ENCODE measurements at regions not wholly inside any gene's neighbourhood (a gene's known extent, or its start where the extent isn't known, plus 50 kb on each side); places are given as distances from the start of the nearest gene placed in this dataset.
"Not testable (repeated sequence)": the region's sequence is repeated elsewhere in the genome, so short reads cannot be mapped to it uniquely, and the experiment has no call there.

DNA sequence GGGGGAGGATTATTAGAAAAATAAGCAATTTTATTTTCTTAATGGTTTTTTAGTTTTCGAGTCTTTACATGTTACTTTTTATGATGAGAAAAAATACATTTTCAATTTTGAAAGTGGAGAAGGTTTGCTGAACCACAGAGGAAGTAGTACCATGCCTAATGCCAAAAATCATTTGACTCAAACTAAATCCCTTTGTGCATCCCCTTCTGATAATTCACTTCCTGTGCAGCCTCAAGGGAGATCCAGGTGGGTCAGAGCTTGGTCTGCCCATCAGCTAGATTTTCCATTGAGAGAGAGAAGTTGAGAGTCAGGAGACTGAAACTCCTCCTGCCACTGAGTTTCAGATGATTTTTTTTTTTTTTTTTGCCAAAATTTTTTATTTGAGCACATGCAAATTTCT is 571.7 kb downstream of the LIG4 start:
- DNase-seq, result no peak

DNA sequence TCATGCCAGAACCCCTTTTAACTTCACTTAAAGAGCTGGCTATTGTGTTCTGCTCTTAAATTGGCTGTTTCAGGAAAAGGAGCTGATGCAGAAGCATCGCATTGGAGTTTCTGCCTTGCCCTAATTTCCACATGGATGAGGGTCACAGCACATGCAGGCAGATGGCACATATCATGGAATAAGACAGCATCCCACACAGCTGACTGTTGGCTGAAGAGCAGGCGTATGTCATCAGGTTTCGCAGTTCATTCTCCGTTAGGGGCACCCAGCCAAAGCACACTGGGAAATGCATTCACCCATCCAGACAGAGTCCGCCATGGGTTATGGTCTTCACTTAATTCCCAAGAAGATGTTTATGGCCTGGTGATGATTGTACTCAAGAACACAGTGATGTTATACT is 572.5 kb downstream of the LIG4 start:
- DNase-seq, result no peak

DNA sequence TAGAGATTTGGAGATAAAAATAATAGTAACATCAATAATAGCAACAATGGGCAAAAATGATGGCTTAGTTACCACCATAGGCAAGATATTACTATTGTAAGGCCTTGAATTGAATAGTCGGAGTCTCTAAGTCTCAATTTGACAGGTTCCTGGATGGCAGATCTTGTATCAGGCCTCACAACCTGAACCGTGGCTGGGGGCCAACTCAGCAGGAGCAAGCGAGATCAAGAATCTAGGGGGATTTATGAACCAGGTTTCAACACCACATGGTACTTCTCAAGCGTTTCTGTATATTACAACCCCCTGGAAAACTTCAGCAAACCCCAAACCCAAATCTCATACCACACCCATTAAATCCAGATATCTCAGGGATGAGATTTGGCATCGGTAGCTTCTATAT is 573.8 kb downstream of the LIG4 start:
- DNase-seq, result no peak

DNA sequence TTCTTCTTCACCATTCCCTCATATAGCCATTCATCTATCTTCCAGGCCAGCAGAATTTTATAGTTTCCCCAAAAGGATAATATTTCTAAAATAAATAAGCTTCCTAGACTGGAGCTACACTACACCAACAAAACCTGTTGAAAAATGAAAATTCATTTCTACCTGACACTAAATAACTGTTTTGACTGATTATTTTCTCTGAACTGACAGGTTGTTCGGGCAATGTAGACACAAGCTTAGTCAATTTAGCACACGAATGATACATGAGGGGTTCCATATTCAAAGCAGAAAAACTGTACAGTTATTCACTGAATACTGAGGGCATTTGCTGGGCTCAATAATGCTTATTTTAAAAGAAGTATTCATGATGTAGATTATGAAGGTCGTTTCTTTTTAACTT is 589.7 kb downstream of the LIG4 start:
- no peak for DNase-seq

DNA sequence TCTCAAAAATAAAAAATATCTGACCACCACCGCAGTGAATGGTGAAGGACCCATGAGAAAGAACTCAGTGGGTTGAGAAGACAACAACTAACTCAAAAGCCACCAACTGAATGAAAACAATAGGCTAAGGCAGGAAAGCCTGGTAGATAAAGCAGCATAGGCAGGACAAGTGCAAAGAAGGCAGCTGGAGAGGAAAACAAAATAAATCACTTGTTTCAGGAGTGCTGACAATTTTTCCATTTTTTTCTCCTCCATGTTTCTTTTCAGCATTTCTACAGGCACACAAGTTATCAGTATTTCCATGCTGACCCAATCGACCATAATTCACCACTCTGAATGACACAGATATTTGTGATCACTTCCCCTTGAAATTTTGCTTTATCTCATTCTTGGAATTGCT is 597.8 kb downstream of the LIG4 start:
- DNase-seq, result no peak

DNA sequence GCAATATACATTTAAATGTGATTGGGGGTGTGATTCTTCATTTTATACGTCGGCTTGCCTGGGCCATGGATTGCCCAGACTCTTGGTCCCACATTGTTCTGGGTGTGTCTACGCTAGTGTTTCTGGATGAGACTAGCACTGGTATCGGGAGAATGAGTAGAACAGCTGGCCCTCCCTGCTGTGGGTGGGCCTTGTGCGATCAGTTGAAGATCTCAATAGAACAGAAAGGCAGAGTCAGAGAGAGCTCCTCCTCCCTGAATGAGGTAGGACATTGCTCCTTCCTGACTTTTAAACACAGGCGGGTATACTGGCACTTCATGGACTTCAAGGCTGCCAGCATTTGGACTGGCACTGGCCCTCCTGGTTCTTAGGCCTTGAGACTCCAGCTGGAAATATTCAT is 603.0 kb downstream of the LIG4 start:
- no peak for DNase-seq

DNA sequence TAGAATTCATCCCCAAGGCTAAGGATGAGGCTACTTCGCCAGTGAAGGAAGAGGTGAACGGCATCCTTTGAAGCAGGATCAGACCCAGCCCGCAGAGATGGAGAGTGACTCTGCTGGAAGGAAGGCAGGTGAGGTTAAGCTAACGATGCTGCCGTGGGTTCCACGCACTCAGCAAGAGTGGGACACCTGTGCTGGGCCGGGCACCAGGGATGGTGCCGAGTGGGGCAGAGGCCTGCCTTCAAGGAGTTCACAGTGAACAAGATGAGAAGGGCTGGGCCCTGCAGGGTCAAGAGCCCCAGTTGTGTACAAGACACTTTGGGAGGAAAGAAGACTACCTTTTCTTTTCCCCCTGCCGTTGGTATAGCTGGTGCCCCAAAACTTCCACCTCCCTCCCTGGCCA is 606.6 kb downstream of the LIG4 start:
- no peak for DNase-seq

DNA sequence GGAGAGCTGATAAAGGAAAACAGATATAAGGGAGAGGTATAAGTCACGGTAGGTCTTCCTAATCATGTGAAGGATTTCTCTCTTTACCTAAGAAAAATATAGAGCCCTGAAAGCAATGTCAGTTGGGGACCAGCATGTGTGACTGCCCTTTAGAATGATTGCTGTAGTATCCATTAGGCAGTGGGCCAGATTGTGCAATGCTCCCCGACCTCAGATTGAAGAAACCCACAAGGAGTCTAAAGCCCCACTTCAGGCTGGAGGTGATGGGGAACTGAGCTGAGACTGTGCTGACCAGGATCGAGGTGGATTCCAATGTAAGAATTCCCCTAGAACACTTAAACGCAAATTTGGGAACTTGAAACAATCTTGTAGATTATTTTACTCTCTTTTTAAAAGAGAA is 614.4 kb downstream of the LIG4 start:
- no peak for DNase-seq

DNA sequence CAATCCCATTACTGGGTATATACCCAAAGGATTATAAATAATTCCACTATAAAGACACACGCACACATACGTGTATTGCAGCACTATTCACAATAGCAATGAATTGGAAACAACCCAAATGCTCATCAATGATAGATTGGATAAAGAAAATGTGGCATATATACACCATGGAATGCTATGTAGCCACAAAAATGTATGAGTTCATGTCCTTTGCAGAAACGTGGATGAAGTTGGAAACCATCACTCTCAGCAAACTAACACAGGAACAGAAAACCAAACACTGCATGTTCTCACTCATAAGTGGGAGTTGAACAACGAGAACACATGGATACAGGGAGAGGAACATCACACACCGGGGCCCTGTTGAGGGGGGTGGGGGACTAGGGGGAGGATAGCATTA is 619.0 kb downstream of the LIG4 start:
- not testable (repeated sequence) for DNase-seq

DNA sequence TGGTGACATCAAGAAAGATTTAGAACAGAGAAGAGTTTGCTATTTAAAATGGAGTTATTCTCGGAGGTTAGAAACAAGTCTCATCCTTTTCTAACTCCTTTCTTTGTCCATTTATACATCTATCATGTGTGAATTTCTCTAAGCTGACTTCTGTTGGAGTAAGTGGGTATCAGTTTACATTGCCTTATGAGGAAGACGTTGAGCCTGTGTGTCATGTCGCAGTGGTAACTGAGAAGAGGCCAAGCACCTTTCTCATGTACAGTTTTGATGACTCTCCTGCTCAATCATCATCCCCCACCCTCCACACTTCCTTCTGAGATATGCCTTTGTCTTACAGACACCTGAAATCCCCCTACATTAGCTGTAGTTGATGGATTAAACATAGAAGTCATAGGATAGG is 624.8 kb downstream of the LIG4 start:
- no peak for DNase-seq

DNA sequence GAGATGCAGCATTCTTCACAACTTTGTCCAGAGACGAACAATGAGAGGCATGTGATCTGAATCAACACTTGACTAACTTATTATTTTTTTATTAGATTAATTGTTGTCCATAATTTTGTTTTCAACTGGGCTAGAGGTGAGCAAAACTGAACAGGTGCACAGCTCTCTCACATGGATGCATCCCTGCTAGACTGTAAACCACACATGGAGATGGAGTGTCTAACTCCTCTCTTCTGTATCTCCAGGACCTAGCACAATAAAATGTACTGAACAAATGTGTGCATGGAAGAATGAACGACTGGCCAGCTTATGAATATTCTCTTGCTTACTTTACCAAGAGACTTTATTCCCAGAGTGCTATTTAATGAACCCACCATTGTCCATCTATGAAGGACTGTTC is 627.7 kb downstream of the LIG4 start:
- no peak for DNase-seq

DNA sequence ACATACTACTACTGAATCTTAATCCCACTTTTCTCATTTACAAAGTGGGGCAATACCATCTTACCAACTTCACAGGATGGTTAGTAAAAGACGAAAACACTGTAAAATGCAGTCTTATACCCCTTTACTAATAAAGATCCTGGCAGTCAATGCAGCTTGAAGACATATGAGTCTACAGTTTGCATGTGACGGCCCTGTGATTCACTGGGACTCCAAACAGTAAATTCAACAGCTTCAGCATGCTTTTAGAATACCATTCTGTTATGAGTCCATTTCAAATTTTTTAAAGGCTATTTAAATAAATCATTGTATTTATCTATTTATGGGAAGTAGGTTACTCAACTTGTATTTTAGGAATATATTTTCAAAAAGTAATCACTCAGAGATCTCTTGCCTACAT is 629.1 kb downstream of the LIG4 start:
- no peak for DNase-seq

DNA sequence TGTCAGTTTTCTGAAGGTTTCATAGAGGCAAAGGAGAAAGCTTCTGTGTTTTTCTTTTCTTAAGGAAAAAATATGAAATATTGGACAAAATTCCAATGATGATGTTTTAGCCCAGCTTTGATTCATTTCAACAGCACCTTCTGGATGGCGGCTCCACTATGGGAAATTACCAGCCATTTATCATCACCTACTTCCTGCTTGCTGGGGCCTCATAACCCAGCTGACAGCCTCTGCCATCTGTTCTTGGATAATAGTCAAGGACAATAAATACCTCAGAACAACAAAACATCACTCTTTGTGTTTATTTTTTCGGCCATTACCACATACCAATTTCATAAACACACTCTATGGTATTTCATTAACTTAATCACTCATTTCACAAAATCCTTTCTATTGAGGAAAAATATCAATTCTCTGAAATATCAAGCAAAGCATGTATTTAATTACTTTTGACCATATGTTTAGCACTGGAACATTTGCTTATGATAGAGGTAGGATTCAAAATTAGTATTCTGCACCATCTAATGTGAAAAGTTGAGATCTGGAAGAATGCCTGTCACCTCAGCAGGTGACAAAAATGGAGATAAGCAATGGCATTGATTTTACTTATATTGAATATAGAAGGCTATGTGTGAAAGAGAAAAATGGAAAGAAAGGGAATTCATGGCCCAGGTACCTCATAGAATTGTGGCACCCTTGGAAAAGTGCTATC is 629.7 kb downstream of the LIG4 start:
- peak; percentile 43 for DNase-seq

DNA sequence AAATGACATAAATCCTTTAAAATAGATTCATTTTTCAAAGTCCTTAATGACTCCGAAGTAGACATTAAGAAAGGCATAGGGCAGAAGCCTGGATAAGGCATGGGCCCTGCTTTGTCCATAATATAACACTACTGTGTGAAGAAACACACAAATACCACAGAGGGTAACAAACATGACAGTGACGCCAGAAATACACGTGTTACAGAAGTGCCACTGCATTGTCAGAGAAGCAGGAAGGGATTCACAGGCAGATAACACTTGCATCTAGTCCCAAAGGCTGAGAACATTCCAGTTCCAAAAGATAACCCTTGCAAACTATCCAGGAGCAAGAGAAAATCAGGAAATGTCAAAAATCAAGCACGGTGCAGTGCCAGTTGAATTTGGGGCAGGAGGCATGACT is 633.2 kb downstream of the LIG4 start:
- DNase-seq, result no peak

DNA sequence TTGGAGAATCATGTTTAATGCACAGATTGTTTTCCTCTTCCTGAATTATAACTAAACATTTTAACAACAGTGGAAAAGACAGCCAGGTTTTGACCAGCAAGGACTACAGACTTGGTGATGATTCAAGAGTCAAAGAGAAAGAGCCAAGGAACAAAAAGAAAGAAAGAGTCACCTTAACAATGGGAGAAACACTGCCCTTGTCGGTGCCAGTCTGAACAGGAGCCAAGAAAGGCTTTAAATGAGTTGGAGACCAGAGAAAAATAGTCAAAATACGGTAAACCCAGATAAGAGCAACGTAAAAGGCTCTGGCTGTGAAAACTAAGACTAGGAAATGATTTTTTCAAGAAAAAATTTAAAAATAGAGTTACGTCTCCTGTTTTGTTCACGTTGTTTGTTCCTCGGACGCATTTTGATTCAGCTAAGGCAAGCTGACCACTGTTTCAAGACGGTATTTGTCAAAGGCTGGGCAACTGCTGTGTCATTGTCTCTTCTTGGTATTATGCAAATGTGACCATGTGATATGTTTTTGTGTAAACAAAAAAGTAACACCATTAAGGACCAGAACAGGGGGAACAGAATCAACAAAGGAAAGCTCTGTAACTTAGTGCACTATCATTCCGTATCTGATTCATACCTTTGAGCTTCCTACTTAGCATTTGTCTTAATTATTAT is 634.5 kb downstream of the LIG4 start:
- no peak for DNase-seq

DNA sequence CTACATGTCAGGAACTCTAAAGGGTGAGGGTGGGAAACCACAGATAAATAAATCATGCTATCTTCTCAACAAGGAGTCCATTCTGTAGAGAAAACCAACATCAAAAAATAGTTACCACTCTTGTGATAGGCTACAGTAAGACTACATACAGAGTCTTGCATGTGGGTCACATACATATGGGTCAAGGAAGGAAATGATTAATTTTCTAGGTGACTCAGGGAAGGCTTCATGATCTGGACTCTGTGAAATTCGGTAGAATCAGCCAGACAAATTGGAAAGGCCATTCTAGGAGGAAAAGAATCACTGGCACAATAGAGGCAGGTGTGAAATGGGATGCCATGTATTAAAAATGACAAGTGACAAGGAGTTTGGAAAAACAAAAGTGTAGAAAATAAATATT is 638.9 kb downstream of the LIG4 start:
- DNase-seq, result no peak

DNA sequence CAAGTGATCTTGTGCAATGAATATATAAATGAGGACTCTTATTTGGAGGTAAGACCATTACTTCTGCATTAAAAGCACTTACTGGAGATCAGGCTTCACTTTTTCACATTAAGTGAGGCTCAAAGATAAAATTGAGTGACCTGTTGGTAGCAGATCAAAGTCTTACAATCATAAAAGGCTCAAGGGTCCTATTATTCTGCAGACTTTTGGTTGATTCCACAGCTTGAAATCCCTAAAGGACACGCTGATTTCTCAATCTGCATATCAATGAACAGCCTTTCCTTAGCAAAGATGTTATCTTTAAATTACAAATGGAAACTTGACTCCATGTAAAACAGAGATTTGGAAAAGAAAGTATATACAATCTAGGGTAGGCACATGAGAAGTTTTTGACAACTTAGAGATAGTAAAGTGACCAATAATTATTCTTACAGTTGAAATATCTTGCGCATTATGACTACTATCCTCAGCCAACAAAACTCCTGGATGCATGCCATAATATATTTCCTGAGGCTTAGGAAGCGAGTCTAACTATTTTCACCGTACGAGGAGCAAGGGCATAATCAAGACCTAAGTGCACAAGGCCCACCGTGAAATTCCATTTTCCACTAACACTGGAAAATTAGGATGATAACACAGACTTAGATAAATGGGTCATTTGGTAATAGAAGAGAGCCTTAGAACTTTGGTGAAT is 640.7 kb downstream of the LIG4 start:
- DNase-seq, result no peak

DNA sequence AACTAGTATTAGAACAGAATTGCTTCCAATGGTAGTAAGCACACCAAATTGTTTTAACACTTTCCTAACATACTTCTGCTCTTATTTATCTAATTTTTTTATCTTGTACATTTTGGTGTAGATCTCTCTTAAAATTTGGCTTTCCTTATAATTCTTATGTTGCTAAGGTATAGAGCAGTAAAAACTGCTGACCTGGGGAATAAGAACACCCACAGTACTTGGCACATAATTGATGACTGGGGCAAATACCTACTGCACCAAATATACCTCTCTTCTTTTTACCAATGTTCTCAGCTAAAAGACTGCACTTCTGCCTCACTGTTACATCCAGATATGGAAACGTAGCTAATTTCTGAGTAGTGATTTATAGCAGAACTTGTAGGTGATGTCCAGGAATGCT is 642.2 kb downstream of the LIG4 start:
- no peak for DNase-seq

DNA sequence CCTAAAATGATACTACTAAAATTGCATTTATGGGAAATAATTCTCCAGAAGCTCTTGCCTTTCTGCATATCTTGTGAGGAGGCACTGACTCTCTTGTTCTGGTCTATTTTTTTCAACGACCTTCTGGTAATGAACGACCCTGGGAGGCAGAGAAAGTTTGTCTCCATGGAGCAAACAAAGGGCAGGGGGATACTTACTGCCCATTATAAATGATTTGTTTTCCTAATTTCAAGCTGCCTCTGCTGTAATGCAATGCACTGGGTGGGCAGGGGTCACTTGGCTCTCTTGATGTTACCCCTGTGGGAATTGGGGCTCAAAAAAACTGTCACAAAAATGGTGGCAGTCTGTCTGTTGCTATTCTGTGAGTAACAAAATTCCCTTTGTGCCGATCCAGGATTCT is 643.2 kb downstream of the LIG4 start:
- DNase-seq, result no peak

DNA sequence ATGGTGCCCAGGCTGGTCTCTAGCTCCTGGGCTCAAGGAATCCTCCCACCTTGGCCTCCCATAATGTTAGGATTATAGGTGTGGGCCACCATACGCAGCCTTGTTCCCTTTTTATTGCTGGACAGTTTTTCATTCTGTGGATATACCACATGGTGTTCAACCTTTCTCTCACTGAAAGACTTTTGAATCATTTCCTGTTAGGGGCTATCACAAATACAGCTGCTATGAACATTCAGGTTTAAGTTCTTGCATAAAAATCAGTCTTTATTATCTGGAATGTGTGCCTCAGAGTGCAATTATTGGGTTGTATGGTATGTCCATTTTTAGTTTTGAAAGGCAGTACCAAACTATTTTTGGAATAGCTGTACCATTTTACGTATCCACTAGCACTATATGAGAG is 647.2 kb downstream of the LIG4 start:
- no peak for DNase-seq

DNA sequence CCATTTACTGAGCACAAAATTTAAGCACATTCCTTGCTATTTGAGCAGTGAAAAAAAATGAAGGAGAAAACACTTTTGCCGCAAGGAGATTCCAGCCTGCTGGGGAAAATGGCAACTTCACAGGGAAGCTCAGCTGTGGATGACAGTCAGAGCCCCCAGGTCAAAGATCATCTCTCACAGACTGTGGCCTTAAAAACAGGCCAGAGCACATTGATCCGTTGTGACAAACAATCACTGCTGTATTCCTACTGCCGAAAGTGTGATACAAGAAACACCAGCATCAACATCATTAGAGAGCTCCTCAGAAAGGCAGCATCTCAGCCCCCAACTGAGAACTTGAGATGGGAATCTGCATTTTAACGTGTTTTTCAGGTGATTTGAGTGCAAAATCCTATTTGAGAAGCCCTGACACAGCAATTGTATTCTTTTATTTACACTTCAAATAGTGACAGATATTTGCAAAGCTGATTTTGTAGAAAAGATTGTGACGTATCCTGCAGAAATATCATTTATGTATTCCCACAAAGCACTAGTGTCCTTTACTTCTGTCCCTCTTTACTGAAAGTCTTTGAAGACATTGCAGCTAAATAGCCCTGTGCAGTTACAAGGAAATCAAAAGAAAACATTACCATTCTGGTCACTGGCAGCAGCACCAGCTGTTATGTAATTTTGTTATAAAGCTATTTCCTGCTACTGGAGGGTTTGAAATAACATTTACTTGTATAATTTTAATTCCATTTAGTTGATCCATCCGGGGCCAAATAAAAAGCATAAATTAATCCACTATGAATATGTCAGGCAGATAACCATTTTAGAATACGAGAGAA is 652.0 kb downstream of the LIG4 start:
- no peak for DNase-seq

DNA sequence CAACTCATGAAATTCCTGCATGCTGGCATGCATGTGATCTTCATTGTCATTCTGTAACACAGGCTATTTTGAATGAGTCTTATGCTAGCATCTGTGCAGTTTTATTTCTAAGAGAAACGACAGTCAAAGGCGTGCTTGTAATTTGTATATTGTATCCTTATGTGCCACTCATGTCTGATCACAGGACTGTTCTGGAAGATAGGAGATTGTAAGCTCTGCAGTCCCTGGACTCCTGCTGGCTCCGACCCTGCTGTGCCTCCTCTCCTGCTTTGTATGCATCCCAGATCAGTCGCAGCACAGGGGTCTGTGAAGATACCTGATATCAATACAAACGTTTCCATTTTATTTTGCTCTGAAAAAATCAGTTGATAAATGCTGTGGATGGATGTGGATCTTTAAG is 653.1 kb downstream of the LIG4 start:
- no peak for DNase-seq

DNA sequence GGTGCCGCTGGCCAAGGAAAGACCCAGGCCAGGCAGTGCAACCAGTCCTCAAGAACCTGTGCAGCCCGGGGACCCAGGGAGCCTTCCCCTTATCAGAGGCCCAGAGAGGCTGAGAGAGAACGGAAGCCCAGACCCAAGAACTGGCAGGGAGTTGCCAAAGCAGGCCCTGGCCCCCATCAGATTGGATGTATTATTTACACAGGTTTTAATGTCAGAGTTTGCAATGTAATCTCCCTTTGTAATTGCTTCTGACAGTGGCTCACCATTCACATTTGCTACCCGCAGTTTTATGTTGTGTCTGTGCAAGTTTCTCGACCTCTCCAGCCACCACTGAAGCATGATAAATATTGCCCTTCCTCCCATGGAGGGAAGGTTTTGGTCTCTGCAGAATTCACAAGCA is 660.9 kb downstream of the LIG4 start:
- DNase-seq, result peak; percentile 5

DNA sequence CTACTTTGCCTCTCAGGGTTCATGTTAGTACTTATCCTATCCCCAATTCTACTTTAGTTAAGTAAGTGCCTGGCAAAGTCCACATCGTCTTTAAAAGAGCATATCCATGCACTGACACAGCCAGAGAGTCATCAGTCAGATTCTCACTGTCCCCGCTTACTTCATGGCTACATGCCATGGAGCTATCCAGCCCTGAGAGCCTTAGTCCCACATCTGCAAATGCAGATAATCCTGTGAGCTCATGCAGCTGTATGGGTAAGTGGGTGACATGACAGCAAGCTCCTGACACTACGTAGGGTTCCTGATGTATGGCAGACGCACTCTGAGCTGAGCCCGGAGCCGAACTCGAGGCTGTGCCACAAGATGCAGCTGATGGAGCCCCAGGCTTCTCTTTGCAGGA is 661.5 kb downstream of the LIG4 start:
- no peak for DNase-seq
